ENCODE measurements at regions not wholly inside any gene's neighbourhood (a gene's known extent, or its start where the extent isn't known, plus 50 kb on each side); places are given as distances from the start of the nearest gene placed in this dataset.
"Not testable (repeated sequence)": the region's sequence is repeated elsewhere in the genome, so short reads cannot be mapped to it uniquely, and the experiment has no call there.

DNA sequence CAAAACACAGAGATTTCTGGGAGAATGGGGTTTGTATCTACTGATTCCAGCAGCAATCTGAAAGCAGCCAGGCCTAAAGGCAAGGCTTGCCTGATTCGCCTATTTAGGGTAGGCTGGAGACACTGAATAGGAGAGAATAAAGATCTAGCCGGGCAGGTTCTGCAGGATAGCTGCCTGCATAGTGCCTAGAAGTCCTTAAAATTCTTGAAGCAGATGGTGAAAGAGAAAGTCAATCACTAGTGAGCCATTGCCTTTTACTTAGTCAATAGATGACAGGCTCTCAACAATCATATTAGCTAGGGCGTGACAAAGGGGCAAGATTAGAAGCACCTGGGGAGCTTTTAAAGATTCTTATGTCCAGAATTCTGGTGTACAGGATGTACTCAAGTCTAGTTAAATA, 522.7 kb downstream of the HTR1A start:
- H3K4me3 ChIP-seq (ENCODE audit: low read depth, poor library complexity, severe bottlenecking): no peak overlapping the region
- no peak for TF ChIP-seq POLR2A (IDR thresholded peaks at IDR 0.05)
- TF ChIP-seq, protein P1, sequence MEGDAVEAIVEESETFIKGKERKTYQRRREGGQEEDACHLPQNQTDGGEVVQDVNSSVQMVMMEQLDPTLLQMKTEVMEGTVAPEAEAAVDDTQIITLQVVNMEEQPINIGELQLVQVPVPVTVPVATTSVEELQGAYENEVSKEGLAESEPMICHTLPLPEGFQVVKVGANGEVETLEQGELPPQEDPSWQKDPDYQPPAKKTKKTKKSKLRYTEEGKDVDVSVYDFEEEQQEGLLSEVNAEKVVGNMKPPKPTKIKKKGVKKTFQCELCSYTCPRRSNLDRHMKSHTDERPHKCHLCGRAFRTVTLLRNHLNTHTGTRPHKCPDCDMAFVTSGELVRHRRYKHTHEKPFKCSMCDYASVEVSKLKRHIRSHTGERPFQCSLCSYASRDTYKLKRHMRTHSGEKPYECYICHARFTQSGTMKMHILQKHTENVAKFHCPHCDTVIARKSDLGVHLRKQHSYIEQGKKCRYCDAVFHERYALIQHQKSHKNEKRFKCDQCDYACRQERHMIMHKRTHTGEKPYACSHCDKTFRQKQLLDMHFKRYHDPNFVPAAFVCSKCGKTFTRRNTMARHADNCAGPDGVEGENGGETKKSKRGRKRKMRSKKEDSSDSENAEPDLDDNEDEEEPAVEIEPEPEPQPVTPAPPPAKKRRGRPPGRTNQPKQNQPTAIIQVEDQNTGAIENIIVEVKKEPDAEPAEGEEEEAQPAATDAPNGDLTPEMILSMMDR (IDR thresholded peaks at IDR 0.05): no peak
- 46 to 63% methylated on average over 3 of the region's 3 CpGs for WGBS, 2 donors
- no peak for DNase-seq (ENCODE audit: low spot score in 2 of 2)
- intact Hi-C loops (cut with DNase I; ENCODE audit: low total_unique reads): no loop called here

DNA sequence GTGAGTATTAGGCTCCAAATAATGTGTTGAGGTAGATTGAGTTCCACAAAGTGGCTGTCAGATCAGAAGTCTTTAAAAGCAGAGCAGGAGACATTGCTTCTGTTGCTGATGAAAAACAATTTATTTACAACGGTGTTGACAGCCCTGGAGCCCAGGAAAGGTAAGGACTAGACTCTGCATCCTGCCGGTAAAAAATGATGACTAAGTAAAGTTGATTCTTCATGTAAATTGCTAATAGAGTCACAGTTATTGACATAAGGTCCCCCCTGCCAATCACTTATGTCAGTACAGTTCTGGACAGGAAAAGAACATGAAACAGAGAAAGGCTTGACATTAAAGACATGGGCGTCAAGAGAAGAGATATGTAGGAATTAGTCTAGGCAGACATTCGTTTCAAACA, 552.5 kb downstream of the HTR1A start:
- 70% methylated on average over 4 of the region's 4 CpGs for WGBS, 2 donors
- H3K4me3 ChIP-seq (ENCODE audit: low read depth, poor library complexity, severe bottlenecking): no peak overlapping the region
- DNase-seq (ENCODE audit: low spot score in 2 of 2): no peak
- no peak for TF ChIP-seq POLR2A (IDR thresholded peaks at IDR 0.05)
- TF ChIP-seq, protein P1 (IDR thresholded peaks at IDR 0.05): no peak
- intact Hi-C loops (cut with DNase I; ENCODE audit: low total_unique reads): no loop called here

DNA sequence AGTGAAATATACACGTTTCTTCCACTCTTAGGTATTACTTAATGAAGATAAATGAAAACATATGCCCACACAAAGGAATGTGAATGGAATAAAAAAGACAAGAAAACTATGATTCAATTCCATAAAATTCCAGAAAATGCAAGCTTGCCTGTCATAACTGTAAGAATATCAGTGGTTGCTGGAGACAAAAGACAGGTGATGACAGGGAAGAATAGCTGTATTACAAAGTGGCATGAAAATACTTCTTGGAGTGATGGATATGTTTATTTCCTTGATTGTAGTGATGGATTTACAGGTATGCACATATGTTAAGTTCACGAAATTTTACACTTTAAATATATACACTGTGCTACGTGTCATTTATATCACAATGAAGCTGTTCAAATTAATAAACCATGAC, 553.3 kb downstream of the HTR1A start:
- no peak for TF ChIP-seq POLR2A (IDR thresholded peaks at IDR 0.05)
- TF ChIP-seq, protein P1 (IDR thresholded peaks at IDR 0.05): no peak
- 55 to 56% methylated on average over 3 of the region's 3 CpGs for WGBS, 2 donors
- no peak overlapping the region for H3K4me3 ChIP-seq (ENCODE audit: low read depth, poor library complexity, severe bottlenecking)
- intact Hi-C loops (cut with DNase I; ENCODE audit: low total_unique reads): no loop called here
- no peak for DNase-seq (ENCODE audit: low spot score in 2 of 2)

DNA sequence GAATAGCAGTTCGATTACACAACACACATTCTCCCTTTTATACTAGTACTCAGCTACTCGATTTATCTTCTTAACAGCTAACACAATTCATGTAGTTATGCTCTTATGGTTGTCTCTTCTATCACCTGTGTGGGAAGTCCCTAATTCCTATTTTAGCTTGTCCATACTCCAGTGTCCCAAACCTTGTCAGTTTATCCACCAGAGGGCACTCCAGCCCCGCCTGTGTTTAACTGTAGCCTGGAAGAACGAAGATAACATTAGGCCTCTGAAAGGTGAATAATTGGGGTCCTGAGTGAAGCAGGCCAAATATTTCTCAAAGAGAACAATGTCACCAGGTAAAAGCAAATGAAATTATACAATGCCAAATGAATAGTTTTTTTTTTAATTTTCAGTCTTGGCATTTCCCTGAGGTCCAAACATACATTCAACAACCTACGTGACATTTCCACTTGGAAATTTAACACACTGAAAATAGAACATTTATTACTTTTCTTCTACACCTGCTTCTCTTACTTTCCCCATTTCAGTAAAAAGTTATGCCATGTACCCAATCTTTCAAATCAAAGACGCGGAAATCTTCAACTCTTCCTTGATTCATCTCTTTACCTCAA, 560.7 kb downstream of the HTR1A start:
- H3K4me3 ChIP-seq (ENCODE audit: low read depth, poor library complexity, severe bottlenecking): no peak overlapping the region
- TF ChIP-seq, protein P1 (IDR thresholded peaks at IDR 0.05): no peak
- no peak for TF ChIP-seq POLR2A (IDR thresholded peaks at IDR 0.05)
- WGBS, 2 donors: 37 to 39% methylated on average over 7 of the region's 7 CpGs
- peak in 1 of 2 donors; percentile 16 for DNase-seq (ENCODE audit: low spot score in 2 of 2)
- intact Hi-C loops (cut with DNase I; ENCODE audit: low total_unique reads): no loop called here

DNA sequence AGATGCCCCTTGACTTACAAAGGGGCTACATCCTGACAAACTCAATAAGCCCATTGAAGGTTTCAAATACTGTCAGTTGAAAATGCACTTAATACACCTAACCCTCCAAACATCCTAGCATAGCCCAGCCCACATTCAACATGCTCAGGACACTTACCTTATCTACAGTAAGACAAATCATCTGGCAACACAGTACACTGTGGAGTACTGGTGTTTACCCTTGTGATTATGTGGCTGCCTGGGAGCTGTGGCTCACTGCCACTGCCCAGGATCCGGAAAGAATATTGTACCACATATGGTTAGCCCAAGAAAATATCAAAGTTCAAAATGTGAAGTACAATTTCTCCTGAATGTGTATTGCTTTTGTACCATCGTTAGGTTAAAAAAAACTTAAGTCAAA, 562.2 kb downstream of the HTR1A start:
- intact Hi-C loops (cut with DNase I; ENCODE audit: low total_unique reads): no loop called here
- no peak overlapping the region for H3K4me3 ChIP-seq (ENCODE audit: low read depth, poor library complexity, severe bottlenecking)
- DNase-seq (ENCODE audit: low spot score in 2 of 2): no peak
- 72 to 78% methylated on average over 2 of the region's 2 CpGs for WGBS, 2 donors
- no peak for TF ChIP-seq POLR2A (IDR thresholded peaks at IDR 0.05)
- TF ChIP-seq, protein P1 (IDR thresholded peaks at IDR 0.05): no peak

DNA sequence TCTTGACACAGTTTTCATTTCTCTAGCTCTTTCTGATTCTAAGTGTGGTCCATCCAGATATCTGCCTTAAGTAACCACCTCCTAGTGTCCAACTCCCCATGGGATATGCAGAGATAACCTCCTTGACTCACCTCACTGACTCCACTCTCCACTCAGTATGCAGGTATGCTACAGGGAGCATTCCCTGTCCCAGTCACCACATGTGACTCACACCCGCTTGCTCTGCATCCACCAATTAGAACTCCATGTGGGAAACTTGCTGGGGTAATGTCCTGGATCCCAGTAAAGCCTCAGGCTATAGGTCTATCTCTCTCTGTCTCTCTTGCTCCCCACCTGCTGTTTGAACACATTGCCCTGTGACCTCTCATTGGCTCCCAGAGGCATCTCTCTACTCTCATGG, 563.9 kb downstream of the HTR1A start:
- intact Hi-C loops (cut with DNase I; ENCODE audit: low total_unique reads): no loop called here
- no peak for DNase-seq (ENCODE audit: low spot score in 2 of 2)
- no peak for TF ChIP-seq POLR2A (IDR thresholded peaks at IDR 0.05)
- TF ChIP-seq, protein P1 (IDR thresholded peaks at IDR 0.05): no peak
- whole genome bisulfite sequencing, 2 donors: 77 to 89% methylated on average over 1 of the region's 1 CpG
- H3K4me3 ChIP-seq (ENCODE audit: low read depth, poor library complexity, severe bottlenecking): no peak overlapping the region

DNA sequence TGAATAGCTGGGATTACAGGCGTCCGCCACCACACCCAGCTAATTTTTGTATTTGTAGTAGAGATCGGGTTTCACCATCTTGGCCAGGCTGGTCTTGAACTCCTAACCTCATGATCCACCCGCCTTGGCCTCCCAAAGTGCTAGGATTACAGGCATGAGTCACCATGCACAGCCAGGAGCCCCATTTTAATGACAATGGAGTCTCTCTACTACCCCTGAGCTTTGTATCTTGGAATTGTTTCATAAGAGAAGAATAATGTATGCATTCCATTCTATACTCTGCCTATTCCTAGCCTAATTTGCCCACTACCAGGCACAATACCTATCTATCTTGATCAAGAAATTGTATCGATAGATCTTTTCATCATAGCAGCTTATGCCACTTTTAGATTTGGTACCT, 574.1 kb downstream of the HTR1A start:
- 82 to 86% methylated on average over 5 of the region's 5 CpGs for WGBS, 2 donors
- DNase-seq (ENCODE audit: low spot score in 2 of 2); intact Hi-C loops (cut with DNase I; ENCODE audit: low total_unique reads); H3K4me3 ChIP-seq (ENCODE audit: low read depth, poor library complexity, severe bottlenecking): not testable (repeated sequence)

All from lower leg skin (tissue), 4 donors.